H9 (cell line): ENCODE measurements at regions not wholly inside any gene's neighbourhood (a gene's known extent, or its start where the extent isn't known, plus 50 kb on each side); places are given as distances from the start of the nearest gene placed in this dataset.

Source experiments
- DNase-seq: peaks from one replicate; pipeline ENCODE4 v3.0.0-alpha.2; 2017
- H2AFZ ChIP-seq: one replicate; pipeline ENCODE4 v1.6.1; 2013; ENCODE audit warnings: mild to moderate bottlenecking, low read length, control low read depth, moderate library complexity
- H2AK5ac ChIP-seq: 2 replicates; pipeline ENCODE4 v1.6.1; 2013; ENCODE audit warnings: low read length, control low read depth, mixed read lengths; ENCODE audit not compliant: insufficient read length
- H2BK120ac ChIP-seq: one replicate; pipeline ENCODE4 v1.6.1; 2013; ENCODE audit warnings: low read depth, mild to moderate bottlenecking, low read length, control low read depth, inconsistent platforms; ENCODE audit not compliant: poor library complexity, severe bottlenecking
- H2BK12ac ChIP-seq: 2 replicates; pipeline ENCODE4 v1.6.1; 2013; ENCODE audit warnings: low read length, control low read depth, mixed read lengths, low read depth; ENCODE audit not compliant: insufficient read length
- H2BK15ac ChIP-seq: 2 replicates; pipeline ENCODE4 v1.6.1; 2013; ENCODE audit warnings: low read depth, low read length, control low read depth
- H2BK20ac ChIP-seq: one replicate; pipeline ENCODE4 v1.6.1; 2013; ENCODE audit warnings: low read depth, mild to moderate bottlenecking, low read length, control low read depth, inconsistent platforms; ENCODE audit not compliant: poor library complexity, severe bottlenecking
- H2BK5ac ChIP-seq: 2 replicates; pipeline ENCODE4 v1.6.1; 2013; ENCODE audit warnings: low read length, control low read depth, mixed read lengths; ENCODE audit not compliant: insufficient read length
- H3K14ac ChIP-seq: 2 replicates; pipeline ENCODE4 v1.6.1; 2013; ENCODE audit warnings: low read length, control low read depth; ENCODE audit not compliant: insufficient read depth
- H3K18ac ChIP-seq: 2 replicates; pipeline ENCODE4 v1.6.1; 2013; ENCODE audit warnings: low read depth, mild to moderate bottlenecking, mixed read lengths, low read length, control low read depth; ENCODE audit not compliant: insufficient read length
- H3K23ac ChIP-seq: 2 replicates; pipeline ENCODE4 v1.6.1; 2013; ENCODE audit warnings: low read length, control low read depth, mixed read lengths, low read depth; ENCODE audit not compliant: insufficient read length
- H3K23me2 ChIP-seq: 2 replicates; pipeline ENCODE4 v1.6.1; 2013; ENCODE audit warnings: low read depth, mild to moderate bottlenecking, mixed read lengths, low read length, control low read depth; ENCODE audit not compliant: insufficient read length, poor library complexity, severe bottlenecking
- H3K27ac ChIP-seq: 2 replicates; pipeline ENCODE4 v1.5.1; 2013; ENCODE audit warnings: low read length, control low read depth, mixed read lengths, low read depth; ENCODE audit not compliant: insufficient read length
- H3K27me3 ChIP-seq: 2 replicates; pipeline ENCODE4 v1.6.1; 2013; ENCODE audit warnings: low read length, control low read depth, inconsistent platforms; ENCODE audit not compliant: insufficient read depth
- H3K4ac ChIP-seq: 2 replicates; pipeline ENCODE4 v1.6.1; 2013; ENCODE audit warnings: low read depth, mild to moderate bottlenecking, control low read depth, inconsistent platforms, low read length, moderate library complexity
- H3K4me1 ChIP-seq: 2 replicates; pipeline ENCODE4 v1.6.1; 2013; ENCODE audit warnings: low read length, control low read depth, inconsistent platforms; ENCODE audit not compliant: insufficient read depth
- H3K4me2 ChIP-seq: 2 replicates; pipeline ENCODE4 v1.6.1; 2013; ENCODE audit warnings: low read length, control low read depth, mixed read lengths; ENCODE audit not compliant: insufficient read length, insufficient read depth
- H3K56ac ChIP-seq: 2 replicates; pipeline ENCODE4 v1.6.1; 2013; ENCODE audit warnings: low read depth, mild to moderate bottlenecking, mixed read lengths, low read length, control low read depth; ENCODE audit not compliant: insufficient read length
- H3K79me1 ChIP-seq: 2 replicates; pipeline ENCODE4 v1.6.1; 2013; ENCODE audit warnings: low read depth, mild to moderate bottlenecking, moderate library complexity, low read length, control low read depth, inconsistent platforms; ENCODE audit not compliant: insufficient read depth, poor library complexity, severe bottlenecking
- H3K79me2 ChIP-seq: 2 replicates; pipeline ENCODE4 v1.6.1; 2013; ENCODE audit warnings: low read length, control low read depth, inconsistent platforms; ENCODE audit not compliant: insufficient read depth
- H3K9ac ChIP-seq: 2 replicates; pipeline ENCODE4 v1.6.1; 2013; ENCODE audit warnings: low read length, control low read depth, mixed read lengths; ENCODE audit not compliant: insufficient read length; ENCODE audit errors: extremely low read depth
- H3K9me3 ChIP-seq: one replicate; pipeline ENCODE4 v1.6.1; 2013; ENCODE audit warnings: low read depth, low read length, inconsistent platforms; ENCODE audit not compliant: control insufficient read depth
- H3T11ph ChIP-seq: one replicate; pipeline ENCODE4 v1.6.1; 2013; ENCODE audit warnings: mild to moderate bottlenecking, low read length, control low read depth, inconsistent platforms
- H4K20me1 ChIP-seq: one replicate; pipeline ENCODE4 v1.6.1; 2013; ENCODE audit not compliant: control insufficient read depth, insufficient read length, insufficient read depth
- H4K5ac ChIP-seq: 2 replicates; pipeline ENCODE4 v1.6.1; 2013; ENCODE audit warnings: low read depth, mild to moderate bottlenecking, mixed read lengths, low read length, control low read depth; ENCODE audit not compliant: insufficient read length
- H4K8ac ChIP-seq: replicated peaks from 2 replicates; pipeline ENCODE4 v1.6.1; 2013; ENCODE audit warnings: low read length, control low read depth, mixed read lengths, low read depth; ENCODE audit not compliant: insufficient read length
- H4K91ac ChIP-seq: 2 replicates; pipeline ENCODE4 v1.6.1; 2013; ENCODE audit warnings: low read depth, mild to moderate bottlenecking, moderate library complexity, mixed read lengths, low read length, control low read depth; ENCODE audit not compliant: insufficient read length
- H3K27ac Mint-ChIP-seq, 3 experiments: 2 replicates in 2 of 3; 3 replicates in 1 of 3; pipeline ENCODE4 v1.8.0; 2020 to 2021; ENCODE audit warnings: mixed read lengths in 3 of 3, mild to moderate bottlenecking in 1 of 3, moderate library complexity in 1 of 3
- H3K27me3 Mint-ChIP-seq: 2 replicates; pipeline ENCODE4 v1.8.0; 2021; ENCODE audit warnings: low read depth, mild to moderate bottlenecking, moderate library complexity, mixed read lengths
- H3K36me3 Mint-ChIP-seq, 3 experiments: 2 replicates in 2 of 3; 3 replicates in 1 of 3; pipeline ENCODE4 v1.8.0; 2020 to 2021; ENCODE audit warnings: low read depth in 3 of 3, mixed read lengths in 3 of 3; ENCODE audit not compliant: insufficient read depth in 1 of 3
- H3K4me1 Mint-ChIP-seq, 2 experiments: 2 replicates each; pipeline ENCODE4 v1.8.0; 2020; ENCODE audit warnings: mixed read lengths in 2 of 2
- H3K4me3 Mint-ChIP-seq, 2 experiments: 2 replicates in 1 of 2; 3 replicates in 1 of 2; pipeline ENCODE4 v1.8.0; 2020 to 2021; ENCODE audit warnings: mild to moderate bottlenecking in 2 of 2, mixed read lengths in 2 of 2, moderate library complexity in 1 of 2
- H3K9me3 Mint-ChIP-seq, 2 experiments: 2 replicates in 1 of 2; 3 replicates in 1 of 2; pipeline ENCODE4 v1.8.0; 2020; ENCODE audit warnings: mild to moderate bottlenecking in 2 of 2, mixed read lengths in 2 of 2, moderate library complexity in 1 of 2
- CTCF ChIP-seq: fragments of 200-600 bp; sonication (generic); conservative IDR thresholded peaks from 3 replicates; pipeline ENCODE4 v1.8.0; 2021; ENCODE audit warnings: antibody characterized with exemption, mild to moderate bottlenecking
- WGBS: extraction: QIAGEN DNeasy Blood & Tissue Kit; methylation state at CpG from one replicate; pipeline ENCODE4 v1.1.7; 2013; ENCODE audit warnings: missing lambda C conversion rate, low lambda C conversion rate, mixed read lengths; ENCODE audit not compliant: insufficient read length; ENCODE audit errors: extremely low coverage; 5-methylcytosine and 5-hydroxymethylcytosine counted together

GRCh38 chr14:51805541-51805940 is 54.9 kb upstream of the GNG2 start:
- Histone ChIP-seq H3K79me1 (no peaks in the 10 kb centered on the region), H4K5ac (no peak overlapping the region), H3K9me3 (no peaks in the 10 kb centered on the region), H2BK12ac (no peak overlapping the region), H3K14ac (no peak overlapping the region), H3K27me3 (no peaks in the 10 kb centered on the region), H3T11ph (no peak overlapping the region), H3K4me1 (no peaks in the 10 kb centered on the region), H3K4me2 (no peak overlapping the region), H4K8ac (no peak overlapping the region), H2BK120ac (no peak overlapping the region), H2BK15ac (no peak overlapping the region), H3K79me2 (no peaks in the 10 kb centered on the region), H2BK5ac (no peak overlapping the region), H3K56ac (no peak overlapping the region), H3K23ac (no peak overlapping the region), H2AK5ac (no peak overlapping the region), H4K91ac (no peak overlapping the region), H2BK20ac (no peak overlapping the region), H3K18ac (no peak overlapping the region), H3K23me2 (no peaks in the 10 kb centered on the region), H4K20me1 (no peaks in the 10 kb centered on the region), H3K9ac (no peak overlapping the region), H3K4ac (no peak overlapping the region), H2AFZ (no peak overlapping the region), H3K27ac (no peak overlapping the region)
- no peak overlapping the region for H3K4me3 Mint-ChIP-seq
- no peak for DNase-seq
- peaks cover 13 to 17% of the 10 kb centered on the region in 2 experiments for H3K9me3 Mint-ChIP-seq
- WGBS = no CpG with 5 or more reads among the region's 2 CpGs
- H3K27me3 Mint-ChIP-seq = peaks cover 4% of the 10 kb centered on the region
- TF ChIP-seq CTCF = peak; percentile 46; the same call in 2 of the 3 replicates
- H3K27ac Mint-ChIP-seq = peak overlapping the region in 1 of 3 experiments; percentile 34; a peak in 1 of 7 replicates
- H3K36me3 Mint-ChIP-seq = peaks cover 0 to 8% (median 5%) of the 10 kb centered on the region in 3 experiments; a peak in 3 of 7 replicates
- 0 out of 4 replicates have a peak, but pooled peaks cover 0 to under 1% of the 10 kb centered on the region in 2 experiments for H3K4me1 Mint-ChIP-seq
